IPS-NIHi7 (cell line): ENCODE measurements at regions not wholly inside any gene's neighbourhood (a gene's known extent, or its start where the extent isn't known, plus 50 kb on each side); places are given as distances from the start of the nearest gene placed in this dataset.

Experiments
- DNase-seq: peaks from one replicate; pipeline ENCODE4 v3.0.0; 2012; ENCODE audit warnings: mixed read lengths; ENCODE audit errors: extremely low spot score

DNA sequence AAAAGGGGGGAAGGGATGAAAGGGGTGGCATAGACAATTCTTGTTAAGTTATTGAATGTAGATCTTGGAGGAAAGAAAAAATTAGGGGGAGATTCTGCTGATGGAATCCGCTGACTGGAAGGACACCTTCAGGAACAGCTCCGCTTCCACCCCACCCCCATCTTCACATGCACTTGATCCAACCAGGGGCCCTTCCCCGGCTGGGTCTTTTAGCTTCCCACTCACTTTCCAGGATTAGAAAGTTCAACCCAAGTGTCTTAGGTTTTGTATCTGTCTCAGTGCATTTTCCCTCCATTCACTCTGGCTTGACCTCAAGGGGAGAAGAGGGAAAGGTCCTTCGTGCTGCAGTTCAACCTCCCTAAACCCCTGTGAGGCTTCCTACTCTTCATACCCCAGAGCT is 141.4 kb downstream of the IRS2 start:
- DNase-seq: no peak

DNA sequence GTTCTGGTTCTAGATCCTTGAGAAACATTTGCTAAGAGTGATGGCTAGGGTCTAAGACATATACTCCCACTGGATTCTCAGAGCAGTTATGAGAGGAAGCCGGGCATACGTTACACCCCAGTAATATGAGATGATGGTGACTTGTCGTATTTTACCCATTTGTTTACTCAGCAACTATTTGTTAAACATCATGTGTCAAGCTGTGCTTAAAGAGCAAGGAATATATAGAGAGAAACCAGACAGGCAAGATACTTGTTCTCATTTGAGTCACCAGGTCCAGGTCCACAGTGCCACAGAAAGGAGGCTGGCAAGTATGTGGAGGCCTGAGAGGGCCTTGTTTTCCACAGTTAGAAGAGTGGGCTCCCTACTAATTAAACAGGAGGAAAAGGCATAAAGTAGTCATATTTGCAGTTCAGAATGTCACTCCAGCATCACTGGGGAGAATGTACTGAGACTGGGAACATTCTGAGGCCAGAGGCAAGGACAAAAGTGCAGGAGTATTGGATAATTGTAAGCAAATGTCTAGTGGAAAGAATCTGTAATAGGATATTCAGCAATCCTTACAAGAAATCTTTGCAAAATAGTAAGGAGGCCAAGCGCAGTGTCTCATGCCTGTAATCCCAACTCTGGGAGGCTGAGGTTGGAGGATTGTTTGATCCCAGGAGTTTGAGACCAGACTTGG is 142.2 kb downstream of the IRS2 start:
- no peak for DNase-seq

DNA sequence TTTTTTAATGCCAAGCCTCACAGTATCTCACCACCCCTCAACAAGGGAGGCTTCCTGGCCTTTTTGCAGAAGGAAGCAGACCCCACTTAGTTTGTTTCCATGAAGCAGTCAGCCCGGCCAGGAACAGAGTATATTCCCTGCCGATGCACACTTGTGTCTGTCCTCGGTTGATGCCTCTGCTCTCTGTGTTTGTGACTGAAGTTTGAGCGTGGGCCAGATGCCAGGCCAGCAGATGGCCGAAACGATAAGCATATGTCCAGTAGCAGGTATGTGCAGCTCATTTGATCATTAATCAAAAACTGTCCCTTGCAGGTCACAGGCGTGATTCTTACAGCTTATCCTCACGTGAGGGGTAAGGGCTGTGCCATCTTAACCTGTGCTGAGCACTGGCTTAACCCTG is 144.0 kb downstream of the IRS2 start:
- no peak for DNase-seq

DNA sequence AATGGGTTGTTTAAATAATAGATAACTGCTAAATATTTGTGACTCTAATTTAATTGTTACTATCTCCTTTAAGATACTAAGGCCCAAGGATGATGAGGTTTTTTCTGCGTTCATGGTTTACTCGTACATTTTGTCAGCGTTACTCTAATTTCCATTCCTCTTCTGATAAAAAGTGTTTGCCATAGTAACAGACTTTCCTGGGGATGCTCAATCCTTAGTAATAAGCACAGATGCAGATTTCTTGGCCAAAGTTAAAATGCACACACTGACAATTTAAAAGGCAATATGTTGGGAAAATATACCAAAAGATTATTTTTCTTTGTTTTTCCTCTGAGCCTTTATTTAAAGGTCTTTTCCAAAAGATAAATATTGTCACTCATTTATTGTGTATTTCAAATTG is 149.6 kb downstream of the IRS2 start:
- DNase-seq: no peak

DNA sequence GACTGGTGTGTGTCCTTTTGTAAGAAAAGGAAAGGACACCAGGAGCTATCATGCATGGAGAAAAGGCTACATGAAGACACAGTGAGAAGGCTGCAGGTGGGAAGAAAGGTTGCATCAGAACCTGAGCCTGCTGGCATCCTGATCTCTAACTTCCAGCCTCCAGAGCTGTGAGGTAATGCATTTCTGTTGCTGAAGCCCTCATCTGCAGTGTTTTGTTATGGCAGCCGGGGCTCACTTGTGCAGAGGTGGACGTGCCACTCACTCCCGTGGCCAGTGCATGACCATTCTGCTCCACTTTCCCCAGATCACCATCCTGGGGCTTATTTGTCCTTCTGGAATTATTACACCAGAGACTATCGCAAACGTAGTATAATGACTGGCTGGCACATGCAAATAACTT is 155.3 kb downstream of the IRS2 start:
- no peak for DNase-seq

DNA sequence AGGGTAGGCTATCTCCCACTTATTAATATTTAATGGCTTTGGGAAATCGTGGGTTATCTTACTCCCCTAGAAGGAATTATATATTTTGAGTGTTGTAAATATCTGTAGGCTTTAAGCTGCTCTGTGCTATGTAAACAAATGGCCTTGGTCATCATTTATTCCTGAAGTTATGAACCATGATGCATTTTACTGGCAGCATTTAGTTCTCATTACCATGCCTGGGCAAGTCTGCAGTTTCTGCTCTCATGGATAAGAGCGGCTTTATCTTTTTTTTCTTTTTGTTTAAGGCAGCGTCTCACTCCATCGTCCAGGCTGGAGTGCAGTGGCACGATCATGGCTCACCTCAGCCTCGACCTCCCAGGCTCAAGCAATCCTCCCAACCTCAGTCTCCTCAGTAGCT is 156.1 kb downstream of the IRS2 start:
- no peak for DNase-seq

DNA sequence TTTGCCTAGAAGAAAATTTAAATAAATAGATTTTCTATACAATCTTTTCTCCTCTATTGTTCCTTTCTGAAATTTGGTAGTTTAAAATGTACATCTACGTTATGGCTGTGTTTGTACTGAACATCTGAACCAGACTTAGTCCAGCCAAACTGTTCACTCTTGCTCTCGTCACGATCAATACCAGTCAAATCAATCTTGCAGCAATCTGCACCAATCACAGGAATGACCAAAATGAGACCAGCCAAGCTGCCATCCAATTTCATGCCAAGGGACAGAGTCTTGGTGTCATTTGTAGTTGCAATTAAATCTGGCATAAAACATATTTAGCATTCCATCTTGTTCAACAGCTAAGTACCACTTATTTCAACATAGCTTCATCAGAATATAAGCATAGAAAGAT is 156.6 kb downstream of the IRS2 start:
- DNase-seq: no peak

DNA sequence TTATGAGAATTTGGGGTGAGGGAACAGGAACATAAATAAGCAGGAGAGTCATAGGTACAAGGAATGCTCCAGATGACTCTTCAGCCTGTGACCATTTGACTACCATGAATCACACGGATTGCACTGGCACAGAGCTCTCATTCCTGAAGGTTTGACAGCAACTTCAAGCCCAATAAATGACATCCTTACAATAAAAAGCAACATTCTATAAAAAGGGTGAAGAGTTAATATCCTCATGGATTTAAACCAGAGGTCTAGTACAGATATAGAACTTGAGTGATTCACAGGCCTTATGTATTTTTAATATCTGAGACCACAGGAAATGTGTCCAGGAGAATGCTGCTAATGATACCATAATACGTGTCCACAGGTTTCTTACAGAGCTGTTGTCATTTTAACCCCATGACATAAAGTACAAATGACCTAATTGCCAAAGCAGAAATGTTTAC is 158.1 kb downstream of the IRS2 start:
- DNase-seq: no peak

DNA sequence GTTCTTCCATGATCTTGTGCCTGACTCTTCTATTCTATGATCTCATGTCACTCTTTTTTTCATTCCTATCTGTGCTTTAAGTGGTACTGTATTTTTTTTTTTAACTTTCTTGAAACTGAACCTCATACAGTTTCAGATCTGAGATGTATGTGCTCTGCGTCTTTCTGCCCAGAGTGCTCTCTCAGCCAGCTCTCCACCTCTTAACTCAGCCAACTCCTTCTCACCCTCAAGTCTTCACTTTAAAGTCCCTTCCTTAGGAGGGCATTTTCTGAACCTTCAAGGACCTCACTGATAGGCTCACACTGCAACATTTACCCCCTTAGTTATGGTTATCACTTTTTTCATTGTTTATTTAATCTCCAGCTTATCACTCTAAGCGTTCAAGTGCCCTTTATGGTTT is 158.7 kb downstream of the IRS2 start:
- DNase-seq: no peak

DNA sequence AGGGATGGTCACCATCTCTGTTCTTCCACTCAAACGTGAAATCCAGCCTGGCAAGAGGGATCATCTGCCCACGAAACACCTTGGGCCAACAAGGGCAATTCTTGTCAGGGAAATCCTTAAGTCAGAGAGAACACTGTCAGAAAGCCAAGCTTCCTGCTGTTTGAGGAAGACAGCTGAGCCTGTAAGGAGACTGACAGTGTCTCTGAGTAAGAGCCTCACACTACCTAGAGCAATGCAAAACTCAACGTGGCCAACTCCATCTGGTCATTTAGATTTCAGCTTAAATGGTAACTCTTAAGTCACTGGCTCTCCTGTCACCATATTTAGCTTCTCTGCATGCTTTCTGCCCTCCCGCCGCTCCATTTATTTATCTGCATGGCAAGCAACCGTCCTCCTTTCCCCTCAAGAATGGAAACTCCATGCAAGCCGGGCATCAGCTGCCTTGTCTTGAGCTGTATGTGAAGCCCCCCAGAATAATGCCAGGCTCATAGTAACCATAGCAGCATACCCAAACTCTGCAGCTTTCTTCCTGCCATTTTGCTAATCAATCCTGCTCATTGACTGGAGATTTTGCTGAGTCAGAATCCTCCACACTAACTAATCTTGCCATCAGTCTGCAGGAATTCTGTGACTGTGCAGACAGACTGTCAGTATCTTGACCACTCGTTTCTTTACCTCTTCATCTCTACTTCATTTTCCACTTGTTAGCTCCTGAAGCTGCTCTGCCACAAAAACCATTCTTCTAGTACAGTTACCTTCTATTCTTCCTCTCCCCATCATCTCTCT is 159.8 kb downstream of the IRS2 start:
- no peak for DNase-seq

DNA sequence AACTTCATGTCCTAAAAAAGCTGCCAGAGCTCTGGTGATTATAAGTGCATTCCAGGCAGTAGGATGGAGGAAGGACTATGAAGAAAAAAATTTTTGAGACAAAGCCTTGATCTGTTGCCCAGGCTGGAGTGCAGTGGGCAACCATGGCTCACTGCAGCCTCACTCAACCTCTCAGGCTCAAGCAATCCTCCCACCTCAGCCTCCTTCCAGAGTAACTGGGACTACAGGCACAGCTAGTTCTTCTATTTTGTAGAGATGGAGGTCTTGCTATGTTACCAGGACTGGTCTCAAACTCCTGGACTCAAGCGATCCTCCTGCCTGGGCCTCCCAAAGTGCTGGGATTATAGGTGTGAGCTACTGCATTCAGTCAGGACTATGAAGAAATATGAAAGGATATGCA is 161.2 kb downstream of the IRS2 start:
- DNase-seq: no peak

DNA sequence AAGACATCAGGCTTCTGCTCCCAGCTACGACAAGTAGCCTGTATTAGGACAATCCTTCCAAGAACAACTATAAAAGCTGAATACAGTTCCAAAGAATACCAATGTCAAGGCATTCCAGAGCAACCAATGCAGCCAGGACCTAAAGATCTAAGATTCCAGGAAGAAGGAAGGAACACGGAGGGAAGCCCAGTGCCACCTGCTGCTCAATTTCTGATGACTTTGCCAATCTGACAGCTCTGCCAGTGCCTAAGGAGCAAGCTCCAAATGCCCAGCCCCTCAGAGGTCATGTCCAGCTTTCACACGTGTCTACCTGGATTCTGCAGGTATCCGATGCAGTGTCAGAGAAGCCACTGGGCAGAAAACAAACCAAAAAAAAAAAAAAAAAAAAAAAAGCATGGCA is 164.4 kb downstream of the IRS2 start:
- no peak for DNase-seq

DNA sequence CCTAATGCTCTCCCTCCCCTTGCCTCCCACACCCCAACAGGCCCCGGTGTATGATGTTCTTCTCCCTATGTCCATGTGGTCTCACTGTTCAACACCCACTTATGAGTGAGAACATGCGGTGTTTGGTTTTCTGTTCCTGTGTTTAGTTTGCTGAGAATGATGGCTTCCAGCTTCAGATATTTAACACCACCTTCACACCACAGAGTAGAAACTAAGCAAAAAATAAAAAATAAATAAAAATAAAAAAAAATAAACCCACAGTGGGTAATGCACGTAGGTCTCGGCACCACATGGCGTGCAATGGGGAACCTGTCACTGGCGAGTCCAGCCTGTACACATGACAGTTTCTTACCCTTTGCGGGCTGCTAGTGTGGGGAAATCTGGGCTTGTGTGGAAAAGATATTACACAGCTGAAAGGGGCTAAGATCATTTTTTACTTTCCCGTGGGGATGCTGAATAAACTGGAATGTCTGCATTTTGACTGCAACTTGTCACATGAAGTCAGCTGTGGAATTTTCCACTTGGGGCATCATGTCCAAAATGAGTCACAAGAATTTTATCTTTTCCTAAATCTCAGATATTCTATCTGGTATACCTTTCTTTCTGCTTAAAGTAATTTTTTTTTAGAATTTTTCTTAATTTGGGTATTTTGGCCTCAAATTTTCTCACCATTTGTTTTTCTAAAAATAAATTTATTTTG is 170.5 kb downstream of the IRS2 start:
- no peak for DNase-seq

DNA sequence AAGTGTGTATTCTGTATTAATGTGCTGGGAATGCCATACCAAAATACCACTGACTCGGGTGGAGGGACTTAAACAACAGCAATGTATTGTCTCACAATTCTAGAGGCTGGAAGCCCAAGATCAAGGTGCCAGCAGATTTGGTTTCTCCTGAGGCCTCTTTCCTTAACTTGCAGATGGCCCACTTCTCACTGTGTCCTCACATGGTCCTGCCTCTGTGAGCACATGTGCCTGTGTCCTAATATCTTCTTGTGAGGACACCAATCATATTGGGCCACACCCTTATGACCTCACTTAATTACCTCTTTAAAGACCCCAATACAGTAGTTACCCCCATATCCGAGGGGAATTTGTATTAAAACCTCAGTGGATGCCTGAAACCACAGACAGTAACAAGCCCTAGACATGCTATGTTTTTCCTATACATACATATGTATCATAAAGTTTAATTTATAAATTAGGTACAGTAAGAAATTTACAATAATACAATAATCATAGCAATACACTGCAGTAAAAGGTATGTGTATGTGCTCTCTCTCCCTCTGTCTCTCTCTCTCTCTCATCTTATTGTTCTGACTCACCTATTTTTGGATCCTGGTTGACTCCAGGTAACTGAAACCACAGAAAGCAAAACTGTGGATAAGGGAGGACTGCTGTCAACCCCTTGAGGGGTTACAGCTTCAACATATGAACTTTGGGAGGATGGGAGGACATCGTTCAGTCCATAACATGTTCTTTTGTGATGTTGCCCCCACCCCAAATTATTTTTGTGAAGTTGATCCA is 174.3 kb downstream of the IRS2 start:
- no peak for DNase-seq

DNA sequence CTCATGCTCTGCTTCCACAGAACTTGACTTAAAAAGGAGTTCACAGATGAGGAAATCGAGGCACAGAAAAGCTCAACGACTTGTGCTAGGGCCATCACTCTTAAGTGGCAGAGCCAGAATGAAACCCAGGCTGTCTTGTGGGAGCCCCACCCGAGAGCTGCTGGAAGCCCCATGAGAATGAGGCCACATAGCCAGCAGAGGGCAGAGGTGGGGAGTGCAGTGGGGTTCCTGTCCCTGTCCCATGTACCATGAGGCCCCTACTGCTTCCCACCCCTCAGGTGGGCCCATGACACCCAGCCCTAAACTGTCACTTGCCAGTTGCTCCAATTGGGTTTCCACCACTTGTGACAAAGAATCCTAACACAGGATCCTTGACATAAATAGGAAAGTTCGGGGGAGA is 175.9 kb downstream of the IRS2 start:
- DNase-seq: peak; percentile 59

DNA sequence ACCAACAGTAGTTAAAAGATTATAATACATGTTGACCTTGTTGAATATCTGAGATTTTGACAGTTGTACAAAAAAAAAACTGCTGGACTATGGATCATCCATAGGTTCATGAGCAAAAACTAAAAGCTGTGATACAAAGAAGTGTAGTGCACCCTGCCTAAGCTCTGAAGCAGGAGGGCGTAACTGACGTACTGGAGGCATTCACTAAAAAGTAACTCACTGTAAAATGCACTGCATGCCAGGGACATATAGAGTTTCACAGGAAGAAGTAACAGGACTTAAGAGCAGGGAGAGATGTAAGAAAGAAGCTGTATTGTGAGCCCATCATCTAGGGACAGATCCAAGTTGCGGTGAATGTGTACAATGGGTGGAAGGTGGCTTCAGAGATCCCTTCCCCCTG is 177.9 kb downstream of the IRS2 start:
- no peak for DNase-seq

DNA sequence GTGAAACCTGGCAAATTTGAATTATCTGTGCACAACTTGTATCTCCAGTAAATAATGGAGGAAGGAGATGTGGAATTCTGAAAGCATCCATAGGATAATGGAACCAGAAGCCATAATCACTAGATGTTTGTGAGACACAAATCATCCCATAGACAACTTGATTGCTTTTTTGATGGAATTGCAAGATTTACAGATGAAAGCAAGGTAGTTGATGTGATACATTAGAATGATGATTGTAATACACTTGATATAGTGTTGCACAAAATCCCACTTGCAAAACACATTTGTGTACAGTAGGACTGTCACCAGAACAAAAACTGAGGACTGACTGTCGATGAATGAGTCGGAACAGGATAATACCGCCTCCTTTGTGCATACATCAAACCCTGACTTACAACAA is 178.3 kb downstream of the IRS2 start:
- no peak for DNase-seq

DNA sequence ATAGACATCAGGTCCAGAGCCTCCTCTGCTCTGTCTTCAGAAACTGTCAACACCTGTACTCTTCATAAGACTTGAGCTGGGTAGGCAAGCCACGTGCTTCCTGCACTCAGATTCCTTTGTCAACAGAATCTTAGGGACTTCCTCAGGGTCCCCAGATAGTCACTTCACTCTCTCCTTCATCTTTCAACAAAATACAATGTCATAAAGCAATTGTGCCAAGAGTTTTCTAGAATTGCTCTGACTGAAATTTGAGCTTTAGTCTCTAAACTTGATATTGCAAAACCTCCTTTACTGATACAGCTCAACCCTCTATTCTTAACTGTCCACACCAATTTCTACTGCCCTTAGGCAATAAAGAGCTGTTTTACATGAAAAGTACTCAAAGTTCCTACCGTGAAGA is 179.9 kb downstream of the IRS2 start:
- DNase-seq: no peak

DNA sequence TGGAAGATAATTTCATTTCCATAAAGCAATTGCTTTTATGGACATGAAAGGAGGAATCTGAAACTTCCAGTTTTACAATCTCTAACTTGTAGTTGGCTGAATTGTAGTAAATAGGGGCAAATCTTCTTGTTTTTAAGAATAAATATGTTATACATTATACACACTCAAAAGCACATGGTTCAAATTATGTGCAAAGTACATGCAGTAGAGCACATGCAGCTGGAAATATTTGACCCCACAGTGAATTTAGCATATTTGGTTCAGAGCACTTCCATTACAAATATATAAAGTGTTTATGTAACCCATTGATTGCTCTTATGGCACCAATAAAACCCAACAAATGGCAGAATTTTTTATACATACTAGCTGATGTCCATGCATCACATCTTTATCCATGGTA is 180.5 kb downstream of the IRS2 start:
- no peak for DNase-seq

DNA sequence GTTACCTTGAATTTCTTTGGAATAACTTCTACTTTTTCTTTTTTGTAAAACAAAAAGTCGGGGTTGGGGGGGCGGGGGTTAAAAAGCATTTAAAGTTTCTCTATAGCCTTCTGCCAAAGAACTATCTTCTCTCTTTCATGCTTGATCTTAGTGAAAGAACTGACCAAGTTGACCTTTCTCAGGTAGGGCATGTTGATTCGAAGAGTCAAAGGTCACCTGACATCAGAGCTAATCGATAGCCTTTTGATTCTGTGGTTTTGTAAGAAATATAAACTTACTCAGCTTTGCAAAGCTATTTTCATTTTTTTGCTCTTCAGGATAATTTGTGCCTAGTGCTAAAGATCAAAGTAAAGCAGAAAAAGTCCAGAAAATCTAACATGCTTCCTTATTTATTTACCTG is 181.5 kb downstream of the IRS2 start:
- DNase-seq: no peak

DNA sequence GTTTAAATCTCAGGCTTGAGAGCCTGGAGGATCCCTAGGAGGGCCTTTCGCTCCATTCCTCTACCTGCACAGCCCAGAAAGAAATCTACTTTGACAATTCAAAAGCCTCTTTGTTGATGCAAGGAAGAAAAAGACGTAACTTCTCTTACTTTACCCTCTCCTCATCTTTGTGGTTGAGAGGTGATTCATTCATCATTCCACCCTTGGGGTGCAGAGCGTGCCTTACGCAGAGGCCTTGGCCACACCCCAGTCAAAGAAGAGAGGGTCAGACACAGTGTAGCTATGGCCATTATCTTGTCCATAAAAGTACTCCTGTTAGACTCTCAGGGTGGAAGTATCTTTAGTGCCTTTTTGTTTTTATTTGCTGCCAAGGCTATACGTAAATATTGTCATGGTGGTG is 184.0 kb downstream of the IRS2 start:
- DNase-seq: no peak
